SU-DHL-6 (cell line): ENCODE measurements at regions not wholly inside any gene's neighbourhood (a gene's known extent, or its start where the extent isn't known, plus 50 kb on each side); places are given as distances from the start of the nearest gene placed in this dataset.

Experiments
- H2AFZ ChIP-seq: fragments of 200-600 bp; sonication (generic); 2 replicates; pipeline ENCODE4 v1.6.1; 2014; ENCODE audit warnings: low read depth, mild to moderate bottlenecking, moderate library complexity, mixed read lengths, antibody characterized with exemption, low read length; ENCODE audit not compliant: severe bottlenecking
- H3F3A ChIP-seq: fragments of 200-600 bp; shearing (Covaris generic); 2 replicates; pipeline ENCODE4 v1.6.0; 2016; ENCODE audit warnings: antibody characterized with exemption, mild to moderate bottlenecking; ENCODE audit not compliant: insufficient read depth
- H3K27ac ChIP-seq: fragments of 200-600 bp; sonication (generic); 2 replicates; pipeline ENCODE4 v1.5.1; 2016; ENCODE audit warnings: low read depth, mild to moderate bottlenecking, low read length, moderate library complexity, mixed read lengths
- H3K27me3 ChIP-seq: fragments of 200-600 bp; sonication (generic), shearing (Covaris generic); 2 replicates; pipeline ENCODE4 v1.6.0; 2014; ENCODE audit warnings: mild to moderate bottlenecking, low read length
- H3K36me3 ChIP-seq: fragments of 200-600 bp; sonication (generic); 2 replicates; pipeline ENCODE4 v1.6.1; 2014; ENCODE audit warnings: mild to moderate bottlenecking, low read length, mixed read lengths
- H3K4me2 ChIP-seq: fragments of 300-600, 200-600 bp; shearing (Covaris generic), sonication (generic); 2 replicates; pipeline ENCODE4 v1.6.0; 2014; ENCODE audit warnings: low read length, low read depth, mild to moderate bottlenecking; ENCODE audit not compliant: poor library complexity, severe bottlenecking
- H3K4me3 ChIP-seq: fragments of 200-600 bp; sonication (generic); 2 replicates; pipeline ENCODE4 v1.5.1; 2014; ENCODE audit warnings: antibody characterized with exemption, low read length, mild to moderate bottlenecking, mixed read lengths; ENCODE audit not compliant: insufficient read depth, poor library complexity, severe bottlenecking
- H3K79me2 ChIP-seq: fragments of 200-600 bp; sonication (generic); 2 replicates; pipeline ENCODE4 v1.6.1; 2014; ENCODE audit warnings: mild to moderate bottlenecking, low read length, moderate library complexity; ENCODE audit not compliant: insufficient read depth
- H3K9ac ChIP-seq: fragments of 200-600 bp; sonication (generic); 2 replicates; pipeline ENCODE4 v1.7.0; 2014; ENCODE audit warnings: mild to moderate bottlenecking, low read length
- H3K9me2 ChIP-seq: fragments of 200-600 bp; sonication (generic); replicated peaks from 2 replicates; pipeline ENCODE4 v1.6.1; 2014; ENCODE audit warnings: low read length; ENCODE audit not compliant: insufficient read depth
- H3K9me3 ChIP-seq: fragments of 200-600 bp; sonication (generic); 2 replicates; pipeline ENCODE4 v1.6.1; 2014; ENCODE audit warnings: low read length, mixed read lengths; ENCODE audit not compliant: insufficient read depth
- H4K20me1 ChIP-seq: fragments of 200-600 bp; sonication (generic); 2 replicates; pipeline ENCODE4 v1.6.1; 2014; ENCODE audit warnings: low read depth, mild to moderate bottlenecking, antibody characterized with exemption, low read length, moderate library complexity, mixed read lengths
- CTCF ChIP-seq: fragments of 200-600 bp; sonication (generic); IDR thresholded peaks from one replicate; pipeline ENCODE4 v1.5.1; 2017; ENCODE audit warnings: antibody characterized with exemption, mild to moderate bottlenecking, low read length, moderate library complexity; ENCODE audit not compliant: insufficient read depth, poor library complexity, severe bottlenecking
- EZH2phosphoT487 ChIP-seq: fragments of 200-600 bp; sonication (generic), shearing (Covaris generic); conservative IDR thresholded peaks from 2 replicates; pipeline ENCODE4 v1.6.1; 2018; ENCODE audit warnings: mild to moderate bottlenecking, antibody characterized with exemption, low read length, moderate library complexity, mixed read lengths

GRCh38 chr11:91188484-91188883 lies 965.6 kb upstream of the CHORDC1 start:
- no peak overlapping the region for H3K4me2 ChIP-seq
- no peak for TF ChIP-seq CTCF
- no peak for TF ChIP-seq EZH2phosphoT487
- H3K27me3 ChIP-seq: no peaks in the 10 kb centered on the region
- H2AFZ ChIP-seq: no peak overlapping the region
- H3K9me2 ChIP-seq: no peaks in the 10 kb centered on the region
- H3F3A ChIP-seq: no peaks in the 10 kb centered on the region
- no peaks in the 10 kb centered on the region for H3K9me3 ChIP-seq
- no peak overlapping the region for H3K27ac ChIP-seq
- H3K9ac ChIP-seq: no peak overlapping the region
- H3K79me2 ChIP-seq: no peaks in the 10 kb centered on the region
- H4K20me1 ChIP-seq: no peaks in the 10 kb centered on the region
- no peak overlapping the region for H3K4me3 ChIP-seq
- no peaks in the 10 kb centered on the region for H3K36me3 ChIP-seq

GRCh38 chr11:91187314-91187713 lies 964.5 kb upstream of the CHORDC1 start:
- Histone ChIP-seq H3K27me3 (no peaks in the 10 kb centered on the region), H3K36me3 (no peaks in the 10 kb centered on the region), H3K79me2 (no peaks in the 10 kb centered on the region), H3F3A (no peaks in the 10 kb centered on the region), H3K4me3 (no peak overlapping the region), H3K9ac (no peak overlapping the region), H3K9me2 (no peaks in the 10 kb centered on the region), H3K4me2 (no peak overlapping the region), H4K20me1 (no peaks in the 10 kb centered on the region), H2AFZ (no peak overlapping the region), H3K27ac (no peak overlapping the region), H3K9me3 (no peaks in the 10 kb centered on the region)
- no peak for TF ChIP-seq EZH2phosphoT487
- TF ChIP-seq CTCF: no peak

- Histone ChIP-seq H3K9me2 (no peaks in the 10 kb centered on the region), H3K9ac (no peak overlapping the region), H4K20me1 (no peaks in the 10 kb centered on the region), H2AFZ (no peak overlapping the region), H3K4me2 (no peak overlapping the region), H3K27ac (no peak overlapping the region), H3K9me3 (no peaks in the 10 kb centered on the region), H3K27me3 (no peaks in the 10 kb centered on the region), H3K4me3 (no peak overlapping the region), H3F3A (no peaks in the 10 kb centered on the region), H3K36me3 (no peaks in the 10 kb centered on the region), H3K79me2 (no peaks in the 10 kb centered on the region)
- TF ChIP-seq EZH2phosphoT487 (no peak), CTCF (no peak)
Observed at GRCh38 chr11:91178366-91178765, 955.5 kb upstream of the CHORDC1 start.
